ENCODE measurements at regions not wholly inside any gene's neighbourhood (a gene's known extent, or its start where the extent isn't known, plus 50 kb on each side); places are given as distances from the start of the nearest gene placed in this dataset.

- H3K4me3 ChIP-seq (replicated peaks in 1 of 4; ENCODE audit: control extremely low read depth in 1 of 4, insufficient read depth in 1 of 4, low read depth in 3 of 4, low read length in 4 of 4): no peak overlapping the region
These were observed 60.4 kb upstream of the GPBP1 start for GRCh38 chr5:57113481-57113880.

DNA sequence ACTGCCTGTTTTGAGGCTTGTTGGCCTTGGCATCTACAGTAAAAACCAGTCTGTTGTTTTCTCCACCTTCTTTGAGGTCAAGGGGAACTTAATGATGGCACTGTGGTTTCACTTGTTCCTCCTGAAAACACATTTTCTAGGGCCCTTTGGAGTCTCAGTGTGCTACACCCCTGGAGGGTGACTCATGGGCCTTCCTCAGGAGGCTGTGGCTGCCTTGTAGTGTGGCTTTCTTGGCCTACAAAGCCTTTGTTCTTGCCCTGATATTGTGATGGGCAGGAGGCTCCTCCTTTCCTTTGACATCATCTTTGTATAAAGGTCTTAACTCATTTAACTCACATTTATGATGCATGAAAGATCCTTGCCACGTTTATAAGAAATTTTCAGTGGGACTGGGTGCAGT lies 56.3 kb upstream of the GPBP1 start:
- H3K9ac ChIP-seq (ENCODE audit: insufficient read depth, low read length): no peak overlapping the region
- H3K4me2 ChIP-seq (ENCODE audit: extremely low read depth, insufficient read depth, low read length): no peak overlapping the region
- H3K36me3 ChIP-seq (ENCODE audit: control insufficient read depth, insufficient read depth, low read length): no peaks in the 10 kb centered on the region
- H3K4me3 ChIP-seq (replicated peaks in 1 of 4; ENCODE audit: control extremely low read depth in 1 of 4, insufficient read depth in 1 of 4, low read depth in 3 of 4, low read length in 4 of 4): no peak overlapping the region
- H3K4me1 ChIP-seq (ENCODE audit: control insufficient read depth, extremely low read depth, insufficient read depth, low read length): no peaks in the 10 kb centered on the region
- no peak overlapping the region for H3K27ac ChIP-seq (ENCODE audit: insufficient read depth, low read length)
- DNase-seq (ENCODE audit: low read depth in 2 of 2): peak in 1 of 2 donors; percentile 2
- no peaks in the 10 kb centered on the region for H4K20me1 ChIP-seq (ENCODE audit: control insufficient read depth, extremely low read depth, insufficient read depth, low read length)
- H3K9me3 ChIP-seq (ENCODE audit: control insufficient read depth, insufficient read depth, low read depth, low read length): no peaks in the 10 kb centered on the region
- H3K27me3 ChIP-seq (ENCODE audit: control insufficient read depth, insufficient read depth, low read length): no peaks in the 10 kb centered on the region
- TF ChIP-seq, protein P1, sequence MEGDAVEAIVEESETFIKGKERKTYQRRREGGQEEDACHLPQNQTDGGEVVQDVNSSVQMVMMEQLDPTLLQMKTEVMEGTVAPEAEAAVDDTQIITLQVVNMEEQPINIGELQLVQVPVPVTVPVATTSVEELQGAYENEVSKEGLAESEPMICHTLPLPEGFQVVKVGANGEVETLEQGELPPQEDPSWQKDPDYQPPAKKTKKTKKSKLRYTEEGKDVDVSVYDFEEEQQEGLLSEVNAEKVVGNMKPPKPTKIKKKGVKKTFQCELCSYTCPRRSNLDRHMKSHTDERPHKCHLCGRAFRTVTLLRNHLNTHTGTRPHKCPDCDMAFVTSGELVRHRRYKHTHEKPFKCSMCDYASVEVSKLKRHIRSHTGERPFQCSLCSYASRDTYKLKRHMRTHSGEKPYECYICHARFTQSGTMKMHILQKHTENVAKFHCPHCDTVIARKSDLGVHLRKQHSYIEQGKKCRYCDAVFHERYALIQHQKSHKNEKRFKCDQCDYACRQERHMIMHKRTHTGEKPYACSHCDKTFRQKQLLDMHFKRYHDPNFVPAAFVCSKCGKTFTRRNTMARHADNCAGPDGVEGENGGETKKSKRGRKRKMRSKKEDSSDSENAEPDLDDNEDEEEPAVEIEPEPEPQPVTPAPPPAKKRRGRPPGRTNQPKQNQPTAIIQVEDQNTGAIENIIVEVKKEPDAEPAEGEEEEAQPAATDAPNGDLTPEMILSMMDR (conservative IDR thresholded peaks at IDR 0.05 in 1 of 2, IDR thresholded peaks at IDR 0.05 in 1 of 2; ENCODE audit: low read depth in 1 of 2, low read length in 2 of 2): no peak
- TF ChIP-seq EZH2 (IDR thresholded peaks at IDR 0.05; ENCODE audit: low read length, missing control alignments): no peak
- H3K79me2 ChIP-seq (ENCODE audit: control insufficient read depth, insufficient read depth, low read length): no peaks in the 10 kb centered on the region
- H2AFZ ChIP-seq (ENCODE audit: low read length): no peak overlapping the region

More at GRCh38 chr5:57113481-57113880, 60.4 kb upstream of the GPBP1 start:
- Histone ChIP-seq H2AFZ (ENCODE audit: low read length) (no peak overlapping the region), H4K20me1 (ENCODE audit: control insufficient read depth, extremely low read depth, insufficient read depth, low read length) (no peaks in the 10 kb centered on the region), H3K9me3 (ENCODE audit: control insufficient read depth, insufficient read depth, low read depth, low read length) (no peaks in the 10 kb centered on the region), H3K79me2 (ENCODE audit: control insufficient read depth, insufficient read depth, low read length) (no peaks in the 10 kb centered on the region), H3K4me2 (ENCODE audit: extremely low read depth, insufficient read depth, low read length) (no peak overlapping the region), H3K9ac (ENCODE audit: insufficient read depth, low read length) (no peak overlapping the region), H3K36me3 (ENCODE audit: control insufficient read depth, insufficient read depth, low read length) (no peaks in the 10 kb centered on the region), H3K4me1 (ENCODE audit: control insufficient read depth, extremely low read depth, insufficient read depth, low read length) (no peaks in the 10 kb centered on the region), H3K27me3 (ENCODE audit: control insufficient read depth, insufficient read depth, low read length) (no peaks in the 10 kb centered on the region), H3K27ac (ENCODE audit: insufficient read depth, low read length) (no peak overlapping the region)
- no peak for TF ChIP-seq EZH2 (IDR thresholded peaks at IDR 0.05; ENCODE audit: low read length, missing control alignments)
- TF ChIP-seq, protein P1 (conservative IDR thresholded peaks at IDR 0.05 in 1 of 2, IDR thresholded peaks at IDR 0.05 in 1 of 2; ENCODE audit: low read depth in 1 of 2, low read length in 2 of 2): no peak
- DNase-seq (ENCODE audit: low read depth in 2 of 2): no peak

DNA sequence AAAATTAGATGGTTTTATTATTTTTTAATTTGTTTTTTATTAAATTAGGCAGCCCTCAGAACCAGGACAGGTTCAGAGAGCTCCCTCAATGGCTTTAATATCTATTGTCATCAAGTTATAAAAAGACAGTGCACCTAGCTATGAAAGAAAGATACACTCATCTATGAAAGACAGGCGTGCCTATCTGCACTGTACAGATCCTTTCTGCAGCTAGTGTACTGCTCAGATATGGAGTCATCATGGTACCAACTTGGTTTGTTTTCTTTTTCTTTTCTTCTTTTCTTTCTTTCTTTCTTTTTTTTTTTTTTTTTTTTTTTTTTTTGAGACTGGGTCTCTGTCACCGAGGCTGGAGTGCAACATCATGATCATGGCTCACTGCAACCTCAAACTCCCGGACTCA lies 54.8 kb upstream of the GPBP1 start:
- no peaks in the 10 kb centered on the region for H3K36me3 ChIP-seq (ENCODE audit: control insufficient read depth, insufficient read depth, low read length)
- H3K4me1 ChIP-seq (ENCODE audit: control insufficient read depth, extremely low read depth, insufficient read depth, low read length): no peaks in the 10 kb centered on the region
- H3K9me3 ChIP-seq (ENCODE audit: control insufficient read depth, insufficient read depth, low read depth, low read length): no peaks in the 10 kb centered on the region
- H3K4me3 ChIP-seq (replicated peaks in 1 of 4; ENCODE audit: control extremely low read depth in 1 of 4, insufficient read depth in 1 of 4, low read depth in 3 of 4, low read length in 4 of 4): no peak overlapping the region
- H3K27me3 ChIP-seq (ENCODE audit: control insufficient read depth, insufficient read depth, low read length): no peaks in the 10 kb centered on the region
- H3K79me2 ChIP-seq (ENCODE audit: control insufficient read depth, insufficient read depth, low read length): no peaks in the 10 kb centered on the region
- DNase-seq (ENCODE audit: low read depth in 2 of 2): no peak
- H3K9ac ChIP-seq (ENCODE audit: insufficient read depth, low read length): no peak overlapping the region
- no peak overlapping the region for H2AFZ ChIP-seq (ENCODE audit: low read length)
- no peak for TF ChIP-seq EZH2 (IDR thresholded peaks at IDR 0.05; ENCODE audit: low read length, missing control alignments)
- TF ChIP-seq, protein P1 (conservative IDR thresholded peaks at IDR 0.05 in 1 of 2, IDR thresholded peaks at IDR 0.05 in 1 of 2; ENCODE audit: low read depth in 1 of 2, low read length in 2 of 2): no peak
- H3K4me2 ChIP-seq (ENCODE audit: extremely low read depth, insufficient read depth, low read length): no peak overlapping the region
- no peak overlapping the region for H3K27ac ChIP-seq (ENCODE audit: insufficient read depth, low read length)
- no peaks in the 10 kb centered on the region for H4K20me1 ChIP-seq (ENCODE audit: control insufficient read depth, extremely low read depth, insufficient read depth, low read length)
